Transverse colon (tissue), 4 donors: ENCODE measurements at regions not wholly inside any gene's neighbourhood (a gene's known extent, or its start where the extent isn't known, plus 50 kb on each side); places are given as distances from the start of the nearest gene placed in this dataset.

ENCODE experiments used
- DNase-seq: peaks from one replicate; pipeline ENCODE4 v3.0.0-alpha.2; 2019
- H3K27ac ChIP-seq, 4 donors: fragments of 200-600 bp; sonication (generic); 2 replicates each; pipeline ENCODE4 v1.5.1; 2016 to 2018; ENCODE audit warnings: inconsistent platforms in 4 of 4
- H3K27me3 ChIP-seq: fragments of 200-600 bp; sonication (generic); 2 replicates; pipeline ENCODE4 v1.5.1; 2017; ENCODE audit warnings: inconsistent platforms
- H3K36me3 ChIP-seq, 4 donors: fragments of 200-600 bp; sonication (generic); 2 replicates each; pipeline ENCODE4 v1.5.1; 2017 to 2019; ENCODE audit warnings: inconsistent platforms in 4 of 4
- H3K4me1 ChIP-seq, 4 donors: fragments of 200-600 bp; sonication (generic); 2 replicates each; pipeline ENCODE4 v1.5.1; 2017 to 2020; ENCODE audit warnings: inconsistent platforms in 4 of 4
- H3K4me3 ChIP-seq, 4 donors: fragments of 200-600 bp; sonication (generic); 1 replicate in 1 of 4; 2 replicates in 3 of 4; pipeline versions ENCODE4 v1.5.1 to v1.6.1; 2017 to 2019; ENCODE audit warnings: inconsistent platforms in 4 of 4
- H3K9me3 ChIP-seq, 2 donors: fragments of 200-600 bp; sonication (generic); 2 replicates each; pipeline ENCODE4 v1.5.1; 2017 to 2019; ENCODE audit warnings: inconsistent platforms in 2 of 2
- EP300 ChIP-seq: sonication (generic); formaldehyde crosslinking; IDR thresholded peaks from one replicate; pipeline ENCODE4 v1.6.1; 2017; ENCODE audit warnings: antibody characterized with exemption, low read depth
- POLR2A ChIP-seq: fragments of 450-650 bp; IDR thresholded peaks from one replicate; pipeline ENCODE4 v1.6.1; 2016; ENCODE audit warnings: antibody characterized with exemption, mild to moderate bottlenecking, moderate library complexity
- POLR2AphosphoS5 ChIP-seq, 3 donors: sonication (generic); formaldehyde crosslinking; IDR thresholded peaks; one replicate each; pipeline ENCODE4 v1.6.1; 2016; ENCODE audit warnings: antibody characterized with exemption in 3 of 3
- WGBS, 2 donors: methylation state at CpG; one replicate each; pipeline ENCODE4 v1.1.5; 2018; ENCODE audit warnings: low coverage in 1 of 2; 5-methylcytosine and 5-hydroxymethylcytosine counted together
- in situ Hi-C, 4 donors: fragments of 200-750 bp; cut with MboI; loops; one replicate each; pipeline versions ENCODE4 v1.15.0 to v1.15.1; 2017; ENCODE audit warnings: low sequenced_read_pairs in 3 of 4, low pct_ligation_motif_present in 1 of 4, low pct_unique_long_range_greater_than_20kb in 1 of 4
- intact Hi-C: fragments of 100-400 bp; cut with DNase I; formaldehyde crosslinking; loops from one replicate; pipeline ENCODE4 v1.15.1; 2023; ENCODE audit warnings: low total_unique reads
- TF ChIP-seq, protein P1 (sequence below), 5 experiments: fragments of 200-600 bp in 3 of 5; fragments of 450-650 bp in 2 of 5; sonication (generic) in 3 of 5; IDR thresholded peaks; 1 replicate in 2 of 5; 2 replicates in 3 of 5; pipeline ENCODE4 v1.5.1; 2016 to 2017; ENCODE audit warnings: antibody characterized with exemption in 5 of 5, inconsistent platforms in 3 of 5, mild to moderate bottlenecking in 2 of 5, moderate library complexity in 1 of 5

DNA sequence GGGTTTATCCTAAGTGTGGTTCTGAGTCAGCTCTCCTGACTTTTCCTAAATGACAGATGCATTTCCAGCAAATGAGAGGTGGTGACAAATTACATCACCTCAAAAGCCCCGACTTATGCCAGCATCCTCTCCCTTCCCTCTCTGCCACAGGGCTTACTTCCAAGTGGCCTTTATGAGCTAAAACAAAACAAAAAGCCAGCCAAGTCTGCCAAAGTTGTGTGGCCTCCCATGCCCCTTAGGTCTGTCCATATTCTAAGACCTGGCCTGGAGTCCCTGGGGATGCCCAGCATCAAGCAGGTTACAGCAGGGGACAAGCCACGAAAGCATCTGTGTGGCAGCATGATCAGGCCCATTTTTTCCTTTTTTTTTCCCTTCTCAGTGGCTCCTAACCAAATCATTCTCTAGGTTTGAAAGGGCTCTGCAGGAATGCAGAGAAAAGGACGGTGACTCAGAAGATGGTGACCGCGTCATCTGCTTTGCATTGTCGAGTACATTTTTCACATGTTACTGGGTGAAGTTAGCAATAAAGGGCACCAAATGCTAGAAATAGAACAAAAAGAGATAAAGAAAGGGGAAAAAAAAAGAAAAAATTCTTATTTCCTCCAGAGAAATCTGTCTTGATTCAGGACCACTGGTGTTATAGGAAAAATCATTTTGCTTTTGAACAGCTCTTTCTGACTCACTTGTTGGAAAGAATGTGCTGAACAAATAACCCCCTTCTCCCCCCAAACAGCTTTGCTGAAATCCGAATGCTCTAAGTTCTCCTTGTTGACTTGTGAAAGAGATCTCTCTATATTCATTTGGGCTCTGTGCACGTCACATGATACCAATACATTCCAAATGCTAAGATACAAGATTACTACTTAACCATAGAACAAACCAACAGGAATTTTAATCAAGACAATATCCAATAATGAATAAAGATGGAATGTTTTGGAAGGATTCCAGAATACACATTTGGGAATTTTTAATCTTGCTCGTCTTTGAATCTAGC lies 178.7 kb downstream of the EN1 start:
- Histone ChIP-seq H3K4me3 (no peak overlapping the region), H3K4me1 (peaks cover 0 to 6% (median 0%) of the 10 kb centered on the region in 4 donors), H3K27me3 (no peaks in the 10 kb centered on the region), H3K9me3 (no peaks in the 10 kb centered on the region), H3K36me3 (no peaks in the 10 kb centered on the region), H3K27ac (no peak overlapping the region)
- DNase-seq: no peak
- intact Hi-C loops: no loop called here
- in situ Hi-C loops: no loop called here
- TF ChIP-seq EP300 (no peak), POLR2A (no peak), POLR2AphosphoS5 (IDR thresholded peaks at IDR 0.05) (no peak)
- TF ChIP-seq, protein P1, sequence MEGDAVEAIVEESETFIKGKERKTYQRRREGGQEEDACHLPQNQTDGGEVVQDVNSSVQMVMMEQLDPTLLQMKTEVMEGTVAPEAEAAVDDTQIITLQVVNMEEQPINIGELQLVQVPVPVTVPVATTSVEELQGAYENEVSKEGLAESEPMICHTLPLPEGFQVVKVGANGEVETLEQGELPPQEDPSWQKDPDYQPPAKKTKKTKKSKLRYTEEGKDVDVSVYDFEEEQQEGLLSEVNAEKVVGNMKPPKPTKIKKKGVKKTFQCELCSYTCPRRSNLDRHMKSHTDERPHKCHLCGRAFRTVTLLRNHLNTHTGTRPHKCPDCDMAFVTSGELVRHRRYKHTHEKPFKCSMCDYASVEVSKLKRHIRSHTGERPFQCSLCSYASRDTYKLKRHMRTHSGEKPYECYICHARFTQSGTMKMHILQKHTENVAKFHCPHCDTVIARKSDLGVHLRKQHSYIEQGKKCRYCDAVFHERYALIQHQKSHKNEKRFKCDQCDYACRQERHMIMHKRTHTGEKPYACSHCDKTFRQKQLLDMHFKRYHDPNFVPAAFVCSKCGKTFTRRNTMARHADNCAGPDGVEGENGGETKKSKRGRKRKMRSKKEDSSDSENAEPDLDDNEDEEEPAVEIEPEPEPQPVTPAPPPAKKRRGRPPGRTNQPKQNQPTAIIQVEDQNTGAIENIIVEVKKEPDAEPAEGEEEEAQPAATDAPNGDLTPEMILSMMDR (IDR thresholded peaks at IDR 0.05): no peak
- 68 to 76% methylated on average over 8 to 9 of the region's 9 CpGs for WGBS, 2 donors

DNA sequence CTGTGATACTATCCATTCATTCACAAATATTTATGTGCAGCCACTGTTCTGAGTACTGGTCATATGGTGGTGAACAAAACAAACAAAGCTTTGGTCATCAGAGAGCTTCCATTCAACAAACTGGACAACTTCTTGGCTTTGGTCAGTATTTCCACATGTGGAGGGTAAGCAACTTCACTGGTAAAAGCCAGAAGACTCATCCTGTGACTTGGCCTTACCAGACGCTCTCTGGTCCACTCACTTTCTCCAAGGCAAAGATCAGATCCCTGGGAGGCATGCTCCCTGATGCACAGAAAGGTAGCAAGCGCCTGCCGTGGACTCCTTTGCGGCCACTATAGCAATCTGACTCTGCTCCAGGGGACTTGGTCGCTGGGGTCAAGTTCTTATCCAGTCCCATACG lies 179.5 kb downstream of the EN1 start:
- Histone ChIP-seq H3K36me3 (no peaks in the 10 kb centered on the region), H3K9me3 (no peaks in the 10 kb centered on the region), H3K4me1 (peaks cover 0 to 6% (median 0%) of the 10 kb centered on the region in 4 donors), H3K4me3 (no peak overlapping the region), H3K27ac (no peak overlapping the region), H3K27me3 (no peaks in the 10 kb centered on the region)
- in situ Hi-C loops (no loop called here), intact Hi-C loops (no loop called here)
- no peak for TF ChIP-seq POLR2A
- TF ChIP-seq POLR2AphosphoS5 (IDR thresholded peaks at IDR 0.05): no peak
- TF ChIP-seq, protein P1 (IDR thresholded peaks at IDR 0.05): no peak
- no peak for TF ChIP-seq EP300
- 91% methylated on average over 6 of the region's 6 CpGs; no CpG with 5 or more reads in 1 of the 2 donors for WGBS, 2 donors
- DNase-seq: no peak

DNA sequence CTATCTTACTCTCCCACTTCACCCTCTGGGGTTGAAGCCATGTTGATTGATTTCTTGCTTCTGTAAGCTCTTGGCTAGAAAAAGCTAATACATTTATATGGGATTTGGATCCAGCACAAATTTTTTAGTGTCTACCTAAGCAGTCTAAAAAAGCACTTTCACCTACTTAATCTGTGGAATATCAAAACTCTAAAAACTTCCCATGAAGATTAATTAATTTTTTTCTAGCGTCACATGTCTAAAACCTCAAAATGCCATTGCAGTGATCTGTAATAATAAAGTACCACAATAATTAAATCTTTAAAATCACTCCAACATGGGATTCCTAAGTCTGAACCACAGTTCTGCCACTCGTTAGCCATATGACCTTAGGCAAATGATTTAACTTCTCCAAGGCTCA lies 180.1 kb downstream of the EN1 start:
- Histone ChIP-seq H3K27me3 (no peaks in the 10 kb centered on the region), H3K4me3 (no peak overlapping the region), H3K36me3 (no peaks in the 10 kb centered on the region), H3K4me1 (peaks cover 0 to 6% (median 0%) of the 10 kb centered on the region in 4 donors), H3K9me3 (no peaks in the 10 kb centered on the region), H3K27ac (no peak overlapping the region)
- WGBS, 2 donors: 80 to 86% methylated on average over 2 of the region's 2 CpGs
- intact Hi-C loops (no loop called here), in situ Hi-C loops (no loop called here)
- TF ChIP-seq EP300 (no peak), POLR2AphosphoS5 (IDR thresholded peaks at IDR 0.05) (no peak), POLR2A (no peak)
- TF ChIP-seq, protein P1 (IDR thresholded peaks at IDR 0.05): no peak
- DNase-seq: no peak

DNA sequence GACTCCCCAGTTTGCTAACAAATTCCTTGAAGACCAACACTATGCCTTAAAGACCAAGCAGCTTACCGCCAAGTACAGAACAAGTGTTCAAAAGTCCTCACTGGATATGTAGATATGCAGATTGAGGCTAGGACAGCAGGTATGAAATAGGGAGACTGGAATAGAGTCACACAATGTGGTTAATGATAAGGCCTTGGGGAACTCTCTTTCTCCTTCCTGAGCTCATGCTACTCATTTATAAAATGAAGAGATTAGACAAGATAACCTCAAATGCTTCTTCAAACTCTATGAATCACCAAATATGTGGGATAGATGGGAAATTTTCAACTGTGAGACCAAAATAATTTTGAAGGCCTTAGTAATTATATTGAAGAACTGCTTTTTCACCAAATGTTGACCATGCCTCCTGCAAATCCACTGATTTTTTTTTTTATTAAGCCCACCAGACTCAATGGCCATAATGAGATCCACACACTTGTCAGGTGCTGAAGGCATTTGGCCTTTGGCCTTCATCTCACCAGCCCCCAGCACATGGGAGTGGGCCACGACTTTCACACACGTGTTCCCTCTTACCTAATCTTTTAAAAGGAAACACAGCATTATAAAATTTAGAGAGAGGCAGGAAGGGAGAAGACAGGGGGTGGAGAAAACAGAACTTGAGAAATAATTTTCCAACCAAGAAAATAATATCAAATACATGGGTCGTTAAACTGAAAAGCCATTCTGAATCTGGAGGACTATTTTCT lies 181.5 kb downstream of the EN1 start:
- 51 to 76% methylated on average over 3 to 4 of the region's 4 CpGs for WGBS, 2 donors
- Histone ChIP-seq H3K9me3 (no peaks in the 10 kb centered on the region), H3K27ac (no peak overlapping the region), H3K27me3 (no peaks in the 10 kb centered on the region), H3K4me3 (no peak overlapping the region), H3K4me1 (peaks cover 0 to 3% (median 0%) of the 10 kb centered on the region in 4 donors), H3K36me3 (no peaks in the 10 kb centered on the region)
- no peak for TF ChIP-seq POLR2AphosphoS5 (IDR thresholded peaks at IDR 0.05)
- TF ChIP-seq, protein P1 (IDR thresholded peaks at IDR 0.05): no peak
- TF ChIP-seq EP300: no peak
- no peak for TF ChIP-seq POLR2A
- DNase-seq: no peak
- in situ Hi-C loops (no loop called here), intact Hi-C loops (no loop called here)
